LNCaP clone FGC (cell line): ENCODE measurements at regions not wholly inside any gene's neighbourhood (a gene's known extent, or its start where the extent isn't known, plus 50 kb on each side); places are given as distances from the start of the nearest gene placed in this dataset.

Source experiments
- DNase-seq: peaks from one replicate; pipeline ENCODE4 v3.0.0-alpha.2; 2011; ENCODE audit warnings: low read depth
- H3K4me3 ChIP-seq: 2 replicates; pipeline ENCODE4 v1.5.1; 2011; ENCODE audit warnings: mild to moderate bottlenecking, low read depth, low read length, control low read depth
- TF ChIP-seq, protein P1 (sequence below): IDR thresholded peaks from 2 replicates; pipeline ENCODE4 v1.5.1; 2012; ENCODE audit warnings: mild to moderate bottlenecking; ENCODE audit not compliant: control insufficient read depth, insufficient read depth; ENCODE audit errors: extremely low read depth

DNA sequence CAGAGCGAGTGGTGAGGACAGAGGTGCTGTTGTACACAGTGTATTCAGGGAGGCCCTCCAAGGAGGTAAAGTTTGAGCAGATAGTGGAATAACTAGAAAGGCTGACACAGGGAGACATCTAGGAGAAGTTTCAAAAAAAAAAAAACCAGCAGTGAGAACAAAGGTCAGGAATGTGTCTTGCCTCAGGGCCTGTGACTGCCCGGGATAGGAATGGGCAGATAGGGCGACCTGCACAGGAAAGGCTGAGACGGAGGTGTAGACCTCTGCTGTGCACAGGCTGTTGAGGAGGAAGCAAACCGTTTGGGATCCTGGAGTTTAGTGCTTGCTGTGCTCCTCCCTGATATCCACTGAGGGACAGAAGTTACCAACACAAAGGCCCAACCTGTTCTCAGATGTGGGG, 406.5 kb upstream of the B3GAT1 start:
- DNase-seq: no peak

DNA sequence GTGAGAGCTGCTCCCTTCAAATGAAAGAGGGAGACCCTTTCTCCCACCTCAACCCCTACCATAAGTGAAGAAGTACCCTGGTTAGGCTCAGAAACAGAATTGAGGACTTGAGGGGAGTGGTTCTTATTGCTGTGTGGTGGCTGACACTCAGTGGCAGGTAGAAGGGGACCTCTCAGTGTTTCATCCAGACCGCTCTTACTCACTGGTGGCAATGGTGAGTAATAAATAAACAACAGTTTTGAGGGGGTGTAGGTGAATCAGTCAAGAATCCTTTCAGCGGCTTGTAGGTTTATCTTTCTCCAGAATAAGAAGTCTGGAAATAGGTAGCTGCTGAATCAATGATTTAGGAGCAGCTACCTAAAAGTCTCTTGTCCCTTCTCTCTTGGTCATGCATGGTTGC, 403.4 kb upstream of the B3GAT1 start:
- DNase-seq: no peak
- TF ChIP-seq, protein P1, sequence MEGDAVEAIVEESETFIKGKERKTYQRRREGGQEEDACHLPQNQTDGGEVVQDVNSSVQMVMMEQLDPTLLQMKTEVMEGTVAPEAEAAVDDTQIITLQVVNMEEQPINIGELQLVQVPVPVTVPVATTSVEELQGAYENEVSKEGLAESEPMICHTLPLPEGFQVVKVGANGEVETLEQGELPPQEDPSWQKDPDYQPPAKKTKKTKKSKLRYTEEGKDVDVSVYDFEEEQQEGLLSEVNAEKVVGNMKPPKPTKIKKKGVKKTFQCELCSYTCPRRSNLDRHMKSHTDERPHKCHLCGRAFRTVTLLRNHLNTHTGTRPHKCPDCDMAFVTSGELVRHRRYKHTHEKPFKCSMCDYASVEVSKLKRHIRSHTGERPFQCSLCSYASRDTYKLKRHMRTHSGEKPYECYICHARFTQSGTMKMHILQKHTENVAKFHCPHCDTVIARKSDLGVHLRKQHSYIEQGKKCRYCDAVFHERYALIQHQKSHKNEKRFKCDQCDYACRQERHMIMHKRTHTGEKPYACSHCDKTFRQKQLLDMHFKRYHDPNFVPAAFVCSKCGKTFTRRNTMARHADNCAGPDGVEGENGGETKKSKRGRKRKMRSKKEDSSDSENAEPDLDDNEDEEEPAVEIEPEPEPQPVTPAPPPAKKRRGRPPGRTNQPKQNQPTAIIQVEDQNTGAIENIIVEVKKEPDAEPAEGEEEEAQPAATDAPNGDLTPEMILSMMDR: no peak
- H3K4me3 ChIP-seq: no peak overlapping the region

More for the DNA sequence above, 406.5 kb upstream of the B3GAT1 start:
- no peak overlapping the region for H3K4me3 ChIP-seq
- TF ChIP-seq, protein P1: no peak

DNA sequence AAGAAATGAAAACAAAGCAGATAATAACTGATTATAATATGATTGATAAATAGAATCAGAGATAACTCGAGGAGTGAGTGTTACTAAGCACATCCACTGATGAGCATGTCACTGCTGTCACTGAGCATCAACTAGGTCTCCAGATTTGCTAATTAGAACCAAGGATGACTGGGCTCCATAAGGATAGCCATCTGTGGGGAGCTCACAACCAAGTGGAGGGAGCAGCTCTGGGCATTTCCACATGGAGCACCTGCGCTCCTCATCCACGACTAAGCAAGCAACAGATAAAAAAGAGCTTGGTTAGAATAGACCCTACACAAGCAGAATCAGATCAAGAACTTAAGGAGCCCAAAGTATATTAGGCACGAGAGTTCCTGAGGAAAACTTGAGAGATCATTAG, 396.0 kb upstream of the B3GAT1 start:
- no peak overlapping the region for H3K4me3 ChIP-seq
- TF ChIP-seq, protein P1: no peak
- no peak for DNase-seq

DNA sequence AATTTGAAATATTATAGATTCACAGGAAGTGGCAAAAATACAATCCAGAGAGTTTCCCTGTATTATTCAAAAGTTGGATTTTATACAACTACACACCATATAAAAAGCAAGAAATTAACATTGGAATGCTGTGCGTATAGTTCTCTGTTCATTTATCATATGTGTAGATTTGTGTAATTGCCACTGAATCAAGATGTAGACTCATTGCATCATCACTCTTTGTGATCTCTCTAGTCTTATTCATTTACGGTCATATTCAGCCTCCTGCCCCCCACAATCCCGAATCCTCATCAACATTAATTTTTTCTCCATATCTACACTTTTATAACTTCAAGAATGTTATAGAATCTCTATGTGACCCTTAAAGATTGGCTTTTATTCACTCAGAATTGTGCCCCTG, 390.6 kb upstream of the B3GAT1 start:
- TF ChIP-seq, protein P1: no peak

DNA sequence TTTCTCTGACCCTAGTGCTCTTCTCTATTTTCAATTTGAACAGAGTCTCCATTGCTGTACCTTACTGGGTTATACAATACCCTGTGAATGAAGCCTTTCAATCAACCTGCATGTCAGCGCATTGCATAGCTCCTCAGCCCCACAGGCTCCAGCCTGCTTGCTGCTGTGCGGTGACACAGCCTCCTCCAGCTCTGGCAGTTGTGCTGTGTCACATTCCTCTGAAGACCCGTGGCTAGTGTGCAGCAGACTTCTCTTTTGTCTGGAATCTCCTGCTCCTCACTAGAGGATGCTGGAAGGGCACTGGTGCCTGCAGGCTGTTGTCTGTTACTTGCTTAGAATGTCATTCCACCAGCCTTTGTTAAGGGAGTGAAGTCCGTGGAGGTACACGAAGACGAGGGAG, 390.1 kb upstream of the B3GAT1 start:
- no peak overlapping the region for H3K4me3 ChIP-seq
- no peak for DNase-seq
- TF ChIP-seq, protein P1: no peak

More for the DNA sequence above, 390.6 kb upstream of the B3GAT1 start:
- no peak overlapping the region for H3K4me3 ChIP-seq
- DNase-seq: no peak

DNA sequence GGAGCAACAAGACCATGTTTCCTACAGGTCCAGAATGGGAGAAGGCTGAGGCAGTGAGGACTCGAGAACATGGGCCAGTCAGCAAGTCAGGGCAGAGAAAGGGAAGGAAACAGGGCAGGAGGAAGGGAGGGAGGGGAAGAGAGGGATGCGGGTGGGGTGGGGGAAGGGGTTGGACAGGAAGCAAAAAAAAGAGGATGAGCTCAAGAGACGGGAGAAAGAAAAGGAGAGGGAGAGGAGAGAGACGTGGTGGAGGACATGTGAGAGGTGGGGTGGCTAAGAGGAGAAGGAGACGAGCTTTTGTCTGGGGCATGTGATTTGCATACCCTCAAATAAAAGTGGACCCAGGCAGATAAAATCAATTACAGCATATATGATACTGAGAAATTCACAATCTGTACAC, 389.5 kb upstream of the B3GAT1 start:
- H3K4me3 ChIP-seq: no peak overlapping the region
- no peak for DNase-seq
- TF ChIP-seq, protein P1: no peak

DNA sequence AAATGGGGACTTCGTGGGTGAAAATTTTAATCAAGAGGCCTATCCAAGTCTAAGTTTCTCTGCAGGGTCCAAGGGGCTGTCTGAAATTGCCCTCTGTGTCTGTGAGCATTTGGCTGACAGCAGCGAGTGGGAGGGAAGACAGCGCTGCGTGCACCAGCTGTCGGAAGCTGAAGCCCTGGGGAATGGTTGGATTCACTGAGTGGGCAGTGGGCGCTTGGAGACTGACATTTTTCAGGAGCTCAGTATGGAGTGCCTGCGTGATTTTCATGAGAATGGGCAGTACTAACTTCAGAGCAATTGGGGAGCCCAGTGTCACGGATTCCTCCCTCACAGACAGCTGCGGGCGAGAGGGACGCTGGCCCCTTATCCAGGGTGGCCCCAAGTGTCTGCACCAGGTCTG, 388.8 kb upstream of the B3GAT1 start:
- TF ChIP-seq, protein P1: no peak
- H3K4me3 ChIP-seq: no peak overlapping the region
- DNase-seq: no peak
